Loucy (cell line): ENCODE measurements at regions not wholly inside any gene's neighbourhood (a gene's known extent, or its start where the extent isn't known, plus 50 kb on each side); places are given as distances from the start of the nearest gene placed in this dataset.

ENCODE experiments used
- EZH2phosphoT487 ChIP-seq: fragments of 200-600 bp; IDR thresholded peaks from 2 replicates; pipeline ENCODE4 v1.6.1; 2018; ENCODE audit warnings: antibody characterized with exemption, mild to moderate bottlenecking, moderate library complexity, borderline replicate concordance
- TF ChIP-seq, protein P1 (sequence below): fragments of 200-600 bp; sonication (generic); conservative IDR thresholded peaks from 2 replicates; pipeline ENCODE4 v1.5.1; 2014; ENCODE audit warnings: mild to moderate bottlenecking, antibody characterized with exemption, low read length

DNA sequence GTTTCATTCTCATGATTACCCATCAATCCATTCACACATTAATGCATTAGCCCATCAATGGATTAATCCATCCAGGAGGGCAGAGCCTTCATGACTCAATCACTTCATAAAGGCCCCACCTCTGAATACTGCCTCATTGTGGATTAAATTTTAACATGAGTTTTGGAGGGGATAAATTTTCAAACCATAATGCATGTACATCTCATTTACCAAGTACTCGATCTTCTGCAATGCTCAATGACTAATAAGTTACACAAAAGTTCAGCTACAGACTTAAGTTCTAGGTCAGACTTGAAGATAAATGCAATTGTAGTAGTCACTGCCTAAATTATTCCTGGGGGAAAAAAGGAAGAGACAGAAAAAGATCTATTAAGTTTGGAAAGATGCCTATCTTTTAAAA, 120.0 kb upstream of the OSR1 start:
- TF ChIP-seq, protein P1, sequence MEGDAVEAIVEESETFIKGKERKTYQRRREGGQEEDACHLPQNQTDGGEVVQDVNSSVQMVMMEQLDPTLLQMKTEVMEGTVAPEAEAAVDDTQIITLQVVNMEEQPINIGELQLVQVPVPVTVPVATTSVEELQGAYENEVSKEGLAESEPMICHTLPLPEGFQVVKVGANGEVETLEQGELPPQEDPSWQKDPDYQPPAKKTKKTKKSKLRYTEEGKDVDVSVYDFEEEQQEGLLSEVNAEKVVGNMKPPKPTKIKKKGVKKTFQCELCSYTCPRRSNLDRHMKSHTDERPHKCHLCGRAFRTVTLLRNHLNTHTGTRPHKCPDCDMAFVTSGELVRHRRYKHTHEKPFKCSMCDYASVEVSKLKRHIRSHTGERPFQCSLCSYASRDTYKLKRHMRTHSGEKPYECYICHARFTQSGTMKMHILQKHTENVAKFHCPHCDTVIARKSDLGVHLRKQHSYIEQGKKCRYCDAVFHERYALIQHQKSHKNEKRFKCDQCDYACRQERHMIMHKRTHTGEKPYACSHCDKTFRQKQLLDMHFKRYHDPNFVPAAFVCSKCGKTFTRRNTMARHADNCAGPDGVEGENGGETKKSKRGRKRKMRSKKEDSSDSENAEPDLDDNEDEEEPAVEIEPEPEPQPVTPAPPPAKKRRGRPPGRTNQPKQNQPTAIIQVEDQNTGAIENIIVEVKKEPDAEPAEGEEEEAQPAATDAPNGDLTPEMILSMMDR, result no peak
- no peak for TF ChIP-seq EZH2phosphoT487
